Upper lobe of left lung (tissue), 6 donors: ENCODE measurements at regions not wholly inside any gene's neighbourhood (a gene's known extent, or its start where the extent isn't known, plus 50 kb on each side); places are given as distances from the start of the nearest gene placed in this dataset.

Source experiments
- ATAC-seq, 2 donors: fragments of 200-7000 bp; cut with Tn5 transposase; one replicate each; pipeline ENCODE4 v1.9.1; 2022; ENCODE audit warnings: mild to moderate bottlenecking in 2 of 2, moderate library complexity in 2 of 2; ENCODE audit not compliant: low FRiP score in 2 of 2
- DNase-seq, 2 donors: peaks; one replicate each; pipeline ENCODE4 v3.0.0-alpha.2; 2019 to 2020
- H3K27ac ChIP-seq, 4 donors: fragments of 200-600 bp; sonication (generic); one replicate each; pipeline ENCODE4 v1.5.1; 2016 to 2019
- H3K27me3 ChIP-seq, 4 donors: fragments of 200-600 bp; sonication (generic); one replicate each; pipeline ENCODE4 v1.5.1; 2017 to 2019
- H3K36me3 ChIP-seq, 4 donors: fragments of 200-600 bp; sonication (generic); one replicate each; pipeline ENCODE4 v1.5.1; 2016 to 2019
- H3K4me1 ChIP-seq, 4 donors: fragments of 200-600 bp; sonication (generic); one replicate each; pipeline ENCODE4 v1.5.1; 2018 to 2019
- H3K4me3 ChIP-seq, 4 donors: fragments of 200-600 bp; sonication (generic); one replicate each; pipeline ENCODE4 v1.5.1; 2017 to 2019; ENCODE audit warnings: mild to moderate bottlenecking in 2 of 4, moderate library complexity in 1 of 4
- H3K9me3 ChIP-seq, 4 donors: fragments of 200-600 bp; sonication (generic); one replicate each; pipeline ENCODE4 v1.5.1; 2018 to 2019
- CTCF ChIP-seq, 6 experiments: fragments of 450-650 bp in 4 of 6; fragments of 200-600 bp in 2 of 6; sonication (generic) in 2 of 6; IDR thresholded peaks; one replicate each; pipeline ENCODE4 v1.5.1; 2016 to 2019; ENCODE audit warnings: antibody characterized with exemption in 6 of 6
- EP300 ChIP-seq, 4 donors: sonication (generic); formaldehyde crosslinking; IDR thresholded peaks; one replicate each; pipeline ENCODE4 v1.5.1; 2017; ENCODE audit warnings: antibody characterized with exemption in 4 of 4, control low read depth in 2 of 4
- POLR2A ChIP-seq, 4 donors: fragments of 450-650 bp; IDR thresholded peaks; one replicate each; pipeline ENCODE4 v1.5.1; 2016 to 2017; ENCODE audit warnings: antibody characterized with exemption in 4 of 4, mild to moderate bottlenecking in 2 of 4
- POLR2AphosphoS5 ChIP-seq, 2 donors: sonication (generic); formaldehyde crosslinking; IDR thresholded peaks; one replicate each; pipeline ENCODE4 v1.5.1; 2017; ENCODE audit warnings: antibody characterized with exemption in 2 of 2
- WGBS, 2 donors: methylation state at CpG; one replicate each; pipeline ENCODE4 v1.1.5; 2017 to 2018; 5-methylcytosine and 5-hydroxymethylcytosine counted together
- donor health status: DM: no; HTN: no; CAD: no; lungs with moderate emphysema.
- donor health status: DM: no; HTN: yes; CAD: no; lungs with severe emphysema.

DNA sequence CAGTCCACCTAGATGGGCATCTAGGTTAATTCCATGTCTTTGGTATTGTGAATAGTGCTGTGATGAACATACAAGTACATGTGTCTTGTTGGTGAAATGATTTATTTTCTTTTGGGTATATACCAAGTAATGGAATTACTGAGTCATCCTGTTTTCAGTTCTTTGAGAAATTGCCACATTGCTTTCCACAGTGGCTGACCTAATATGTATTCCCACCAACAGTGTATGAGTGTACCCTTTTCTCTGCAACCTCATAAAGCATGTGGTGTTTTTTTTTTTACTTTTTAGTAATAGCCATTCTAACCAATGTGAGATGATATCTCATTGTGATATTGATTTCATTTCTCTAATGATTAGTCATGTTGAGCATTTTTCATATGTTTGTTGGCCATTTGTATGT is 86.0 kb upstream of the NDN start:
- no peak overlapping the region for H3K4me3 ChIP-seq
- H3K9me3 ChIP-seq = peaks cover 0 to 8% (median 1%) of the 10 kb centered on the region in 4 donors
- H3K27me3 ChIP-seq = no peaks in the 10 kb centered on the region
- DNase-seq (no peak), ATAC-seq (no peak)
- H3K27ac ChIP-seq = no peak overlapping the region
- TF ChIP-seq POLR2A (IDR thresholded peaks at IDR 0.05) (no peak), POLR2AphosphoS5 (IDR thresholded peaks at IDR 0.05) (no peak), CTCF (IDR thresholded peaks at IDR 0.05) (no peak), EP300 (IDR thresholded peaks at IDR 0.05) (no peak)
- H3K36me3 ChIP-seq = no peaks in the 10 kb centered on the region
- H3K4me1 ChIP-seq = no peaks in the 10 kb centered on the region

GRCh38 chr15:23787346-23788105 is 100.4 kb upstream of the NDN start:
- Histone ChIP-seq H3K9me3 (no peaks in the 10 kb centered on the region), H3K4me3 (no peak overlapping the region), H3K4me1 (no peaks in the 10 kb centered on the region), H3K27ac (no peak overlapping the region), H3K27me3 (no peaks in the 10 kb centered on the region), H3K36me3 (no peaks in the 10 kb centered on the region)
- TF ChIP-seq POLR2AphosphoS5 (IDR thresholded peaks at IDR 0.05) (no peak), EP300 (IDR thresholded peaks at IDR 0.05) (no peak), POLR2A (IDR thresholded peaks at IDR 0.05) (no peak), CTCF (IDR thresholded peaks at IDR 0.05) (no peak)
- WGBS, 2 donors = 24 to 37% methylated on average over 2 of the region's 2 CpGs
- no peak for DNase-seq
- ATAC-seq = no peak

GRCh38 chr15:23793191-23793680 is 106.1 kb upstream of the NDN start:
- Histone ChIP-seq H3K9me3 (no peaks in the 10 kb centered on the region), H3K27ac (no peak overlapping the region), H3K36me3 (no peaks in the 10 kb centered on the region), H3K4me1 (no peaks in the 10 kb centered on the region), H3K27me3 (no peaks in the 10 kb centered on the region), H3K4me3 (no peak overlapping the region)
- DNase-seq (no peak), ATAC-seq (no peak)
- 71 to 77% methylated on average over 6 of the region's 6 CpGs for WGBS, 2 donors
- TF ChIP-seq POLR2AphosphoS5 (IDR thresholded peaks at IDR 0.05) (no peak), CTCF (IDR thresholded peaks at IDR 0.05) (no peak), POLR2A (IDR thresholded peaks at IDR 0.05) (no peak), EP300 (IDR thresholded peaks at IDR 0.05) (no peak)

DNA sequence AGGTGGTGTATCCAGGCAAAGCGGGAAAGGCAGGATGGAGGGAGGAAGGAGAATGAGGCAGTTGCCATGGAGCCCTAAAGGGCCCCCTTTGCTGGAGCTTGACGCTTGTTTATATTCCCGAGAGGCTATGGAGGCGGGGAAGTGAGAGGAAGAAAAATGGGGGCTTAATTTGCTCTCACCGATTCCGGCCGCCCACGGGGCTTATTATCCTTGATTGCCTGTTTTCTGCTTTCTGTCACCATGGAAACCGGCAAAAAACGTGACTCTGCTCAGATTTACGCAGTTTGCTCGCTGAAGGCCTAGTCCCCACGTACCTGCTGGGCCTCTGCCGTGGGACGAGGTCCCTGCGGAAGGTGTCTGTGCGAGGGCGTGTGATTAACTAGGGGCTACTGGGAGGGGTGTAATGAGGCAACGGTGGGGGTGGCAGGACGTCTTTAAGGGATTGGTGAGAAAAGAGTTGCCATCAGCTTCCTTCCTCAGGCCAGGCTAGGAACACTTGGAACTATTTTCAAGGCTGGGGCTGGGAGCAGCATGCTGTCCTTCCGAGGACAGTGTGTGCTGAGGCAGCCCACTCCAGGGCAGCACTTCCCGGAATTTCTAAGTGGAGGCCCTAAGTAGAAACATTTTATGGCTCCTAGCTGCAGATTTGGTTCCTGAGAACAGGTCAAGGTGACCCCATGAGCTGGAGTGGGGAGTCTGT is 110.8 kb upstream of the NDN start:
- H3K4me3 ChIP-seq = no peak overlapping the region
- no peaks in the 10 kb centered on the region for H3K4me1 ChIP-seq
- H3K27ac ChIP-seq = no peak overlapping the region
- no peaks in the 10 kb centered on the region for H3K36me3 ChIP-seq
- DNase-seq (peak in 1 of 2 donors; percentile 25), ATAC-seq (no peak)
- WGBS, 2 donors = 58 to 59% methylated on average over 22 of the region's 22 CpGs
- TF ChIP-seq POLR2AphosphoS5 (IDR thresholded peaks at IDR 0.05) = no peak
- TF ChIP-seq CTCF (IDR thresholded peaks at IDR 0.05) = no peak
- TF ChIP-seq EP300 (IDR thresholded peaks at IDR 0.05) = no peak
- no peak for TF ChIP-seq POLR2A (IDR thresholded peaks at IDR 0.05)
- H3K9me3 ChIP-seq = no peaks in the 10 kb centered on the region
- no peaks in the 10 kb centered on the region for H3K27me3 ChIP-seq
